Astrocyte (in vitro differentiated cells and primary cell): ENCODE measurements at regions not wholly inside any gene's neighbourhood (a gene's known extent, or its start where the extent isn't known, plus 50 kb on each side); places are given as distances from the start of the nearest gene placed in this dataset.

ENCODE experiments used
- DNase-seq: peaks from one replicate; pipeline ENCODE4 v3.0.0-alpha.2; 2010; ENCODE audit warnings: low read depth
- FAIRE-seq: peaks from 2 replicates; lab custom pipeline; 2011; peaks lifted over from hg19 to GRCh38; lab: Jason Lieb, UNC
- H2AFZ ChIP-seq: 2 replicates; pipeline ENCODE4 v1.6.0; 2012; ENCODE audit warnings: low read depth, low read length, inconsistent platforms
- H3K27ac ChIP-seq: 2 replicates; pipeline ENCODE4 v1.5.1; 2011; ENCODE audit warnings: low read depth, low read length, inconsistent platforms
- H3K27me3 ChIP-seq: 2 replicates; pipeline ENCODE4 v1.6.0; 2011; ENCODE audit warnings: low read length, inconsistent platforms; ENCODE audit not compliant: insufficient read depth
- H3K36me3 ChIP-seq: 2 replicates; pipeline ENCODE4 v1.5.1; 2011; ENCODE audit warnings: low read length, inconsistent platforms; ENCODE audit not compliant: insufficient read depth
- H3K4me1 ChIP-seq: 2 replicates; pipeline ENCODE4 v1.5.1; 2011; ENCODE audit warnings: low read length, inconsistent platforms; ENCODE audit not compliant: insufficient read depth
- H3K4me2 ChIP-seq: 2 replicates; pipeline ENCODE4 v1.6.0; 2012; ENCODE audit warnings: low read length, inconsistent platforms
- H3K4me3 ChIP-seq: 2 replicates; pipeline ENCODE4 v1.5.1; 2011; ENCODE audit warnings: low read depth, mild to moderate bottlenecking, low read length, inconsistent platforms; ENCODE audit not compliant: insufficient read depth
- H3K79me2 ChIP-seq: 2 replicates; pipeline ENCODE4 v1.6.0; 2012; ENCODE audit warnings: mild to moderate bottlenecking, low read length, inconsistent platforms; ENCODE audit not compliant: insufficient read depth
- H3K9ac ChIP-seq: 2 replicates; pipeline ENCODE4 v1.6.0; 2012; ENCODE audit warnings: mild to moderate bottlenecking, low read length, inconsistent platforms
- H3K9me3 ChIP-seq: 2 replicates; pipeline ENCODE4 v1.5.1; 2012; ENCODE audit warnings: low read depth, mild to moderate bottlenecking, low read length, inconsistent platforms; ENCODE audit not compliant: insufficient read depth
- H4K20me1 ChIP-seq: 2 replicates; pipeline ENCODE4 v1.6.0; 2012; ENCODE audit warnings: low read length, inconsistent platforms; ENCODE audit not compliant: insufficient read depth
- H3K27ac Mint-ChIP-seq: one replicate; pipeline ENCODE4 v1.8.0; 2021; ENCODE audit warnings: mild to moderate bottlenecking, mixed read lengths; ENCODE audit not compliant: unreplicated experiment
- H3K27me3 Mint-ChIP-seq: one replicate; pipeline ENCODE4 v1.8.0; 2021; ENCODE audit warnings: low read depth, mixed read lengths; ENCODE audit not compliant: unreplicated experiment
- H3K36me3 Mint-ChIP-seq: one replicate; pipeline ENCODE4 v1.8.0; 2021; ENCODE audit warnings: low read depth, mixed read lengths; ENCODE audit not compliant: unreplicated experiment
- H3K4me1 Mint-ChIP-seq: one replicate; pipeline ENCODE4 v1.8.0; 2021; ENCODE audit warnings: low read depth, mixed read lengths; ENCODE audit not compliant: unreplicated experiment
- H3K4me3 Mint-ChIP-seq: one replicate; pipeline ENCODE4 v1.8.0; 2021; ENCODE audit warnings: mild to moderate bottlenecking, moderate library complexity, mixed read lengths; ENCODE audit not compliant: unreplicated experiment
- H3K9me3 Mint-ChIP-seq: one replicate; pipeline ENCODE4 v1.8.0; 2021; ENCODE audit warnings: mild to moderate bottlenecking, mixed read lengths; ENCODE audit not compliant: unreplicated experiment
- CTCF ChIP-seq: IDR thresholded peaks from 2 replicates; pipeline ENCODE4 v1.5.1; 2011; ENCODE audit warnings: low read depth, mild to moderate bottlenecking, inconsistent platforms, low read length, moderate library complexity; ENCODE audit not compliant: insufficient read depth
- EZH2 ChIP-seq: IDR thresholded peaks from 2 replicates; pipeline ENCODE4 v1.6.1; 2012; ENCODE audit warnings: mild to moderate bottlenecking, low read length, inconsistent platforms; ENCODE audit not compliant: insufficient read depth

DNA sequence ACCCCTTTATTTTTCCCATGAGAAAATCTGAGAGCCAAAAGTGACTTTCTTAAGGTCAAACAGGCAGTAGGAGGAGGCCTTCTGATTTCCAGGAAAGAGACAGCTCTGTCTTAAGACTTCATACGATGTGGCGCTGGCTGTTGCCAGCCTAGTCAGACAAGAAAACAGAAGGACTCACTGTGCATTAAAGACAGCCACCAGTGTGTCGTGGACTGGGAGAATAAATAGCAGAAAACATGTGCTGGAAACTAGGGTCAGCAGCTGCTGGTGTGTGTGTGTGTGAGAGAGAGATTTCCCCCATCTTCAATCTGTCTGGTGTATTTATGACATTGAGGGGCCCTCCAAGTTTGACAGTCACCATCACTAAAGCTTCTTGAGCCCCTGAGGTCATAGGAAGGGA, 708.6 kb upstream of the TMEM132C start:
- Histone ChIP-seq H3K9ac (no peak overlapping the region), H3K4me3 (no peak overlapping the region), H3K27ac (no peak overlapping the region), H3K79me2 (no peaks in the 10 kb centered on the region), H4K20me1 (no peaks in the 10 kb centered on the region), H2AFZ (no peak overlapping the region), H3K27me3 (no peaks in the 10 kb centered on the region), H3K4me2 (no peak overlapping the region), H3K36me3 (no peaks in the 10 kb centered on the region), H3K4me1 (peaks cover 24% of the 10 kb centered on the region), H3K9me3 (no peaks in the 10 kb centered on the region)
- H3K4me1 Mint-ChIP-seq, result no peaks in the 10 kb centered on the region
- H3K27me3 Mint-ChIP-seq, result no peaks in the 10 kb centered on the region
- FAIRE-seq, result no peak
- no peak for TF ChIP-seq EZH2
- no peak for TF ChIP-seq CTCF
- DNase-seq, result no peak
- H3K4me3 Mint-ChIP-seq, result no peak overlapping the region
- H3K9me3 Mint-ChIP-seq, result peaks cover 11% of the 10 kb centered on the region
- H3K36me3 Mint-ChIP-seq, result no peaks in the 10 kb centered on the region
- no peak overlapping the region for H3K27ac Mint-ChIP-seq

DNA sequence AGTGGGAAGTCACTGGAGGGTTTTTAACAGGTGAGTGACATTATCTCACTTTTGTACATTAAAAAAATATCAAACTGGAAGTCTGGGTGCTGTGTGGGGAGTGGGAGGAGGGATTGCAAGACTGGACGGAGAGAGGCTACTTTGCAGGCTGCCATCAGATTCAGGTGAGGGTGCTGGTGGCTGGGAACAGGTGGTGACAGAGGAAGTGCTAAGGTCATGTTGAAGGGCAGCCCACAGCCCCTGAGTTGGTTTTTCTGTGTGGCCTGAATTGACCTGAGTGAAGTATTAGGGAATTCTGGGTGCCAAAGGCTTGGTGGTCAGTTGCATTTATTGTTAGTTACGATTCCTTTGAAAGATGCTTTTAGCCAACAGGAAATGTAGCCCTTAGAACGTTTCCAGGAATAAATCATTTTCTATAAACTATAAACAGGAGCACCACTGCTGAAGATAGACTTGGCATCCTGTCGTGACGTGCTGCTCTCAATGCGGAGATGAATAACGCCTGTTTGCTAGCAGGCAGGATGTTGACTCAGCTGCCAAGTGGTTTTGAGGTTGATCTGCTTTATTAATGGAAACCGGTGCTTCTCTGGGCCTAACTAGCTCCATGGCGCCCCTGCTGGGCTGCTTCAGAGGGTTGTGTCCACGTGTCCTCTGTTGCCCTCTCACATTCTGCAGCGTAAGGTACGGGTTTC, 707.5 kb upstream of the TMEM132C start:
- peak; percentile 96 for FAIRE-seq
- H3K4me2 ChIP-seq, result peak overlapping the region; percentile 55
- H3K27ac ChIP-seq, result peak overlapping the region; percentile 80

More for the DNA sequence above, 707.5 kb upstream of the TMEM132C start:
- H4K20me1 ChIP-seq, result no peaks in the 10 kb centered on the region
- peak overlapping the region; percentile 45 for H3K9ac ChIP-seq
- no peak for TF ChIP-seq EZH2
- peak; percentile 99 for TF ChIP-seq CTCF
- Mint-ChIP-seq H3K4me1 (no peaks in the 10 kb centered on the region), H3K9me3 (peaks cover 11% of the 10 kb centered on the region), H3K27ac (no peak overlapping the region), H3K36me3 (no peaks in the 10 kb centered on the region), H3K27me3 (no peaks in the 10 kb centered on the region), H3K4me3 (no peak overlapping the region)
- H2AFZ ChIP-seq, result peak overlapping the region; percentile 55
- no peaks in the 10 kb centered on the region for H3K27me3 ChIP-seq
- H3K36me3 ChIP-seq, result no peaks in the 10 kb centered on the region
- no peaks in the 10 kb centered on the region for H3K9me3 ChIP-seq
- H3K4me1 ChIP-seq, result peaks cover 24% of the 10 kb centered on the region
- H3K79me2 ChIP-seq, result no peaks in the 10 kb centered on the region
- no peak overlapping the region for H3K4me3 ChIP-seq
- DNase-seq, result peak; percentile 99
